K562 (cell line): ENCODE measurements at regions not wholly inside any gene's neighbourhood (a gene's known extent, or its start where the extent isn't known, plus 50 kb on each side); places are given as distances from the start of the nearest gene placed in this dataset.

Experiments used
- ATAC-seq: fragments of 200-7000 bp; cut with Tn5 transposase; 3 replicates; pipeline ENCODE4 v1.9.1; 2020; ENCODE audit warnings: moderate library complexity
- BruUV-seq: library from RNA; stranded (reverse); fragments of 400-500 nt; replicated peaks from 2 replicates; lab custom pipeline; 2021; lab: Mats Ljungman, UMichigan
- CTCF ChIA-PET: fragments of 300-600 bp; formaldehyde crosslinking; extraction: SDS; loops from one replicate; lab custom pipeline; 2021; ENCODE audit warnings: low intra/inter-chr PET ratio; lab: Yijun Ruan, JAX
- POLR2A ChIA-PET: fragments of 300-600, 350-650 bp; sonication (Branson Sonifier 250); formaldehyde crosslinking; extraction: SDS; loops from one replicate; lab custom pipeline; 2021; ENCODE audit warnings: antibody characterized with exemption, inconsistent platforms; lab: Yijun Ruan, JAX
- DNase-seq, 4 experiments: peaks; one replicate each; pipeline versions ENCODE4 v3.0.0 to v3.0.0-alpha.2; 2011 to 2018; ENCODE audit warnings: low spot score in 3 of 4, mixed read lengths in 3 of 4; ENCODE audit errors: extremely low read depth in 1 of 4
- FAIRE-seq: peaks from 2 replicates; lab custom pipeline; 2011; peaks lifted over from hg19 to GRCh38; lab: Jason Lieb, UNC
- H2AFZ ChIP-seq: 2 replicates; pipeline ENCODE4 v1.6.0; 2011; ENCODE audit warnings: low read depth, low read length, control low read depth, inconsistent platforms
- H3K27ac ChIP-seq: fragments of 200-600 bp; 3 replicates; pipeline ENCODE4 v1.8.0; 2011; ENCODE audit warnings: low read depth, mild to moderate bottlenecking, control low read depth, inconsistent platforms, low read length, moderate library complexity, mixed read lengths; ENCODE audit errors: extremely low read depth
- H3K27me3 ChIP-seq, 2 experiments: fragments of 300-600 bp in 1 of 2; 2 replicates in 1 of 2; 3 replicates in 1 of 2; pipeline versions ENCODE4 v1.6.0 to v1.8.0; 2011; ENCODE audit warnings: inconsistent platforms in 2 of 2, low read length in 2 of 2, mild to moderate bottlenecking in 1 of 2, mixed read lengths in 1 of 2, moderate library complexity in 1 of 2; ENCODE audit not compliant: control insufficient read depth in 2 of 2, insufficient read depth in 2 of 2
- H3K36me3 ChIP-seq: fragments of 300-600 bp; 3 replicates; pipeline ENCODE4 v1.8.0; 2011; ENCODE audit warnings: mild to moderate bottlenecking, low read length, inconsistent platforms; ENCODE audit not compliant: control insufficient read depth, insufficient read depth
- H3K4me1 ChIP-seq, 2 experiments: fragments of 200-600 bp in 1 of 2; replicated peaks in 1 of 2; 2 replicates in 1 of 2; 3 replicates in 1 of 2; pipeline versions ENCODE4 v1.5.1 to v1.8.0; 2011; ENCODE audit warnings: inconsistent platforms in 2 of 2, low read length in 2 of 2, mild to moderate bottlenecking in 1 of 2, mixed read lengths in 1 of 2, moderate library complexity in 1 of 2; ENCODE audit not compliant: control insufficient read depth in 2 of 2, insufficient read depth in 2 of 2
- H3K4me2 ChIP-seq: 2 replicates; pipeline ENCODE4 v1.6.1; 2011; ENCODE audit warnings: low read length, control low read depth, inconsistent platforms, mixed read lengths; ENCODE audit not compliant: insufficient read depth
- H3K4me3 ChIP-seq: fragments of 200-600 bp; sonication (generic), shearing (Covaris generic); 2 replicates; pipeline ENCODE4 v1.5.1; 2016; ENCODE audit warnings: control low read depth, inconsistent platforms
- H3K79me2 ChIP-seq: fragments of 200-600 bp; 3 replicates; pipeline ENCODE4 v1.8.0; 2011; ENCODE audit warnings: low read length, inconsistent platforms; ENCODE audit not compliant: control insufficient read depth, insufficient read depth
- H3K9ac ChIP-seq, 2 experiments: 2 replicates each; pipeline versions ENCODE4 v1.6.0 to v1.6.1; 2011; ENCODE audit warnings: low read depth in 2 of 2, low read length in 2 of 2, control low read depth in 1 of 2, inconsistent platforms in 1 of 2, mild to moderate bottlenecking in 1 of 2, mixed read lengths in 1 of 2; ENCODE audit not compliant: insufficient read depth in 1 of 2
- H3K9me1 ChIP-seq: one replicate; pipeline ENCODE4 v1.6.0; 2011; ENCODE audit warnings: inconsistent platforms, mild to moderate bottlenecking, low read length, moderate library complexity; ENCODE audit not compliant: control insufficient read depth, insufficient read depth
- H3K9me3 ChIP-seq: replicated peaks from 2 replicates; pipeline ENCODE4 v1.5.1; 2011; ENCODE audit warnings: low read depth, low read length, inconsistent platforms; ENCODE audit not compliant: control insufficient read depth, insufficient read depth
- H4K20me1 ChIP-seq: replicated peaks from 2 replicates; pipeline ENCODE4 v1.6.1; 2011; ENCODE audit warnings: low read length, inconsistent platforms, mixed read lengths; ENCODE audit not compliant: control insufficient read depth, insufficient read depth
- ASH1L ChIP-seq: fragments of 450-650 bp; IDR thresholded peaks from 2 replicates; pipeline ENCODE4 v1.6.1; 2018; ENCODE audit warnings: borderline replicate concordance, mild to moderate bottlenecking, low read depth; ENCODE audit not compliant: partially characterized antibody
- CBX2 ChIP-seq: fragments of 200-600 bp; sonication (generic); IDR thresholded peaks from one replicate; pipeline ENCODE4 v1.6.1; 2012; ENCODE audit warnings: mild to moderate bottlenecking, low read length, inconsistent platforms; ENCODE audit not compliant: insufficient read depth, poor library complexity, severe bottlenecking
- CHCHD3 ChIP-seq: fragments of 250-450 bp; sonication (Bioruptor Pico); IDR thresholded peaks from 2 replicates; pipeline ENCODE4 v2.1.2; 2022; ENCODE audit warnings: mild to moderate bottlenecking
- CREBBP ChIP-seq: IDR thresholded peaks from one replicate; pipeline ENCODE4 v1.6.1; 2012; ENCODE audit warnings: low read depth, mild to moderate bottlenecking, control low read depth, inconsistent platforms, low read length
- KLF16 ChIP-seq: IDR thresholded peaks from 2 replicates; pipeline ENCODE4 v1.6.1; 2016; ENCODE audit warnings: antibody characterized with exemption
- L3MBTL2 ChIP-seq: fragments of 450-650 bp; IDR thresholded peaks from 2 replicates; pipeline ENCODE4 v1.6.1; 2016; ENCODE audit warnings: mild to moderate bottlenecking, moderate library complexity
- PML ChIP-seq: IDR thresholded peaks from 2 replicates; pipeline ENCODE4 v1.6.1; 2012; ENCODE audit warnings: low read length, inconsistent platforms
- ZNF274 ChIP-seq: IDR thresholded peaks from 2 replicates; pipeline ENCODE4 v1.6.1; 2011; ENCODE audit warnings: low read depth, mild to moderate bottlenecking, low read length, moderate library complexity, borderline replicate concordance
- ZNF717 ChIP-seq: fragments of 250-450 bp; sonication (Bioruptor Pico); IDR thresholded peaks from 2 replicates; pipeline ENCODE4 v1.5.0; 2021
- ZNF830 ChIP-seq: fragments of 250-450 bp; sonication (Bioruptor Pico); IDR thresholded peaks from 2 replicates; pipeline ENCODE4 v1.5.0; 2021; ENCODE audit warnings: mild to moderate bottlenecking
- WGBS: fragments of 100-300 bp; shearing (Covaris generic); methylation state at CpG from one replicate; pipeline ENCODE4 v1.1.6; 2016; ENCODE audit warnings: low coverage, mixed read lengths; ENCODE audit not compliant: insufficient coverage; ENCODE audit errors: missing lambda C conversion rate; 5-methylcytosine and 5-hydroxymethylcytosine counted together
- in situ Hi-C: fragments of 300-500 bp; cut with MboI; formaldehyde crosslinking; loops from 4 replicates; pipeline ENCODE4 v1.15.0; 2018; ENCODE audit warnings: inconsistent platforms, mixed read lengths
- intact Hi-C: fragments of 100-400 bp; cut with micrococcal nuclease; formaldehyde crosslinking; loops from 2 replicates; pipeline ENCODE4 v1.14.2; 2022

DNA sequence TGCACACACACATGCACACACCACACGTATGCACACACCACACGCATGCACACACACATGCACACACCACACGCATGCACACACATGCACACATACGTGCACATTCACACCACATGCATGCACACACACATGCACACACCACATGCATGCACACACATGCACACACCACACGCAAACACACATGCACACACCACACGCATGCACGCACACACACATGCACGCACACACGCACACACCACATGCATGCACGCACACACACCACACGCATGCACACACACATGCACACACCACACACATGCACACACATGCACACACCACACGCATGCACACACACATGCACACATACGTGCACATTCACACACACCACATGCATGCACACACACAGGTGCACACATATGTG lies 169.8 kb upstream of the SALL3 start:
- ATAC-seq (no peak), FAIRE-seq (no peak), DNase-seq (no peak)
- no peaks in the 10 kb centered on the region for H3K9me3 ChIP-seq
- no TSS peak for BruUV-seq
- no peaks in the 10 kb centered on the region for H3K36me3 ChIP-seq
- no peak overlapping the region for H2AFZ ChIP-seq
- peaks cover 0 to 23% of the 10 kb centered on the region in 2 experiments; a peak in 2 of 5 replicates for H3K27me3 ChIP-seq
- no peaks in the 10 kb centered on the region for H3K9me1 ChIP-seq
- no peak overlapping the region for H3K27ac ChIP-seq
- H3K79me2 ChIP-seq, result no peaks in the 10 kb centered on the region
- WGBS, result under 1% methylated on average over 12 of the region's 13 CpGs
- POLR2A ChIA-PET, result no interaction called here
- in situ Hi-C loops, result no loop called here
- H3K4me2 ChIP-seq, result no peak overlapping the region
- H4K20me1 ChIP-seq, result no peaks in the 10 kb centered on the region
- no peak for TF ChIP-seq ZNF830
- no peak for TF ChIP-seq ZNF274
- TF ChIP-seq CHCHD3 (CRISPR knock-in tag), result no peak
- no peak for TF ChIP-seq ZNF717 (CRISPR knock-in tag)
- TF ChIP-seq CBX2, result no peak
- TF ChIP-seq KLF16, result no peak
- TF ChIP-seq PML, result no peak
- TF ChIP-seq CREBBP, result no peak
- TF ChIP-seq ASH1L, result no peak
- no peak for TF ChIP-seq L3MBTL2
- intact Hi-C loops, result no loop called here
- no peak overlapping the region for H3K9ac ChIP-seq
- no peak overlapping the region for H3K4me3 ChIP-seq
- CTCF ChIA-PET, result no interaction called here
- H3K4me1 ChIP-seq, result no peaks in the 10 kb centered on the region
